ENCODE measurements at regions not wholly inside any gene's neighbourhood (a gene's known extent, or its start where the extent isn't known, plus 50 kb on each side); places are given as distances from the start of the nearest gene placed in this dataset.

DNA sequence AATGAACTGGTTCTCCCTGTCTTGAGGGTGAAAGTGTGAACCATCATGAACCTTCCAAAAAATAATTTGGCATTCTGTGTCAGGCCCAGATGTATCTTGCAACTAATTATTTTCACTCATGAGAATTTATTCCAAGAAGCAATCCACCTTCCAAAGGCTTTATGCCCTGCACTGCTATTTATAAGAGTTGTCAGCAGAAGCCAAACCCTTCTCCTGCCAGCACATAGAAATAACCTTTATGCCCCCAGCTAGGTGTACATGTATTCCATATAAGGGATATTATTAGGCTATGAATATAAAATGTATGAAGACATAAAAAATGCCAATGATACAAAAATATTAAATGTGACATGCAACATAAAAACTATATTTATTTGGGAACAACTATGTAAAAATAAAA lies 69.0 kb upstream of the GDF10 start:
- no peak for DNase-seq (ENCODE audit: low read depth in 2 of 2)

DNA sequence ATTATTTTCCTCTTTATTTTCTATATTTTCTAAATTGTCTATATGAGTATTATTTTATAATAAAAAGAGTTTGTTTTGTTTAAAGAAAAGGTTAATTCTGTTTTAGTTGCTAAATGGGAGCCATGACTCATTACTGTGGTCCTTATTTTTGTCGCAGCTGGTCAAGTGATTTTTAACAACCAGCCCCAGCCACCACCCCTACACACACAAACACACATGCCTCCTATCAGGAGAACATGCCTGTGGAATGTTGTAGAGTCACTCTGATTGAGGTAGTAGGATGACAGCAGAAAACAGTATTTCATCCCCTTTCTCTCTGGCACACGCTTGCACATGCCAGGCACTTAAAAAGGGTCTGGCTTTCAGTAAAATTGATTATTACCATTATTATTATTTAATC lies 68.6 kb upstream of the GDF10 start:
- DNase-seq (ENCODE audit: low read depth in 2 of 2), result no peak

DNA sequence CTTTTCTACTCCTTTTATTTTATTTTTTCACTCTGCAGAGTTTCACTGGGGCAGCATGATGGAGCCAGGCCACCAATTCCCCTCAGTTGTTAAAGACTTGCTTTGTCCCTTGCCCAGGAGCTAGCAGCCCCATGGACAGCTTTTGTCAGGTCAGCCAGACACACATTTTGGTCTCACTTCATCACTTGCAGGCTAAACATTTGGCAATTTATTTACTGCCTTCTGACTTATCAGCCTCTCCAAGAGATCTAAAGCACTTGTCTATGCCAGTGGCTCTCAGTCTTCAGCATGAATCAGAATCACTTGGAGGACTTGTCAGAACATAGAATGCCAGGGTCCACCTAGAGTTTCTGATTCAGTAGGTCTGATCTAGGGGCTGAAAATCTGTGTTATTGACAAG lies 66.4 kb upstream of the GDF10 start:
- no peak for DNase-seq (ENCODE audit: low read depth in 2 of 2)

DNA sequence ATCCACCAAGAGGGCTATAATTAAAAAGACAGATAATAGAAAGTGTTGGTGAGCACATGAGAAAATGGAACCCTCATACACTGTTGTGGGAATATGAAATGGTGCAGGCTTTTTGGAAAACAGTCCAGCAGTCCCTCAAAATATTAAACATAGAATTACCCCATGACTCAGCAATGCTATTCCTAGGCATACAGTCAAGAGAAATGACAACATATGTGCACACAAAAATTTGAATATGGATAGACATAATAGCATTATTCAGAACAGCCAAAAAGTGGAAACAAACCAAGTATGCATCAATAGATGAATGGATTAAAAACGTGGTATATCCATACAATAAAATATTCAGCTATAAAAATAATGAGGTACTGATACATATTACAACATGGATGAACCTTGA lies 64.5 kb upstream of the GDF10 start:
- no peak for DNase-seq (ENCODE audit: low read depth in 2 of 2)

DNA sequence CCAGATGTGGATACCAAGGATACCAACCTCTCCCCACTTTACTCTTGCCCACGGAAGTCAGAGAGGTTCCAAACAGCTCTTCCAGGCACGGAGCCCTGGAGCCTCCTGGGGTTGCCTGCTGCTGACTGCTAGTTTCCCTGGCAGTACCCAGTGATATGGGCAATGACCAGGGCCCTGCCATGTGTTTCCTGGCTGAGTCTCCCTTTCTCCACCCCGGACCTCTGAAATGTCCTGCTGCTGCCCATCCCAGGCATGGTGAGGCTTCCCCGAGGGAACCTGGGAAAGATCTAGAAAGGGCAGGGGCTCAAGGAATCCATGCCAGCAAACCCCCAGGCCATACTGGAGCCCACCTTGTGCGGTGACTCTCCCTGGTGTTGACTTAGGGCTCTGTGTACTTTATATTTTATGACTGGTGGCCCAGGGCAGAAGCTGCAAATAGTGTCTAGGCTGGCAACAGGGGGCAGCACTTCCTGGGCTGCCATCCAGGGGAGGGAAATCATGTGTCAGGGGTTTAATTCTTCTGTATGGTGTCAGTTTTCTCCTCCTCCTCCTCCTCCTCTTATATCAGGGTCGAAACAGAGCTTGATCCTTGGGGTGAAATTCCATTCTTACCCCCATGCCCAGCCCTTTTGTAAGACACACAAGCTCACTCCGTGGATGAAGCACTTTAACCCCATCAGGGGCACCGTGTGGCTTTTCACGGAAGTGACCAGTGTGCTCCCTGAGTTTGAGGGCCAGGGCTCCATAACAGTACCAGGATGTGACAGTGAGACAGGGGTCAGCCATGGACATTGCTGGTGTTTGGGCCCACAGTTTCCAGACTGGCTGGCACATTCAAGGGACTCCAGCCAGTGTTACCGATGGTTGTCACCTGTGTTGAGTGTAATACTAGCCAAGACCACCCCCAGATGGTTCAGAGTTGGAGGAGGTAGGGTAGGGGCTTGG lies 62.4 kb upstream of the GDF10 start:
- DNase-seq (ENCODE audit: low read depth in 2 of 2), result no peak

DNA sequence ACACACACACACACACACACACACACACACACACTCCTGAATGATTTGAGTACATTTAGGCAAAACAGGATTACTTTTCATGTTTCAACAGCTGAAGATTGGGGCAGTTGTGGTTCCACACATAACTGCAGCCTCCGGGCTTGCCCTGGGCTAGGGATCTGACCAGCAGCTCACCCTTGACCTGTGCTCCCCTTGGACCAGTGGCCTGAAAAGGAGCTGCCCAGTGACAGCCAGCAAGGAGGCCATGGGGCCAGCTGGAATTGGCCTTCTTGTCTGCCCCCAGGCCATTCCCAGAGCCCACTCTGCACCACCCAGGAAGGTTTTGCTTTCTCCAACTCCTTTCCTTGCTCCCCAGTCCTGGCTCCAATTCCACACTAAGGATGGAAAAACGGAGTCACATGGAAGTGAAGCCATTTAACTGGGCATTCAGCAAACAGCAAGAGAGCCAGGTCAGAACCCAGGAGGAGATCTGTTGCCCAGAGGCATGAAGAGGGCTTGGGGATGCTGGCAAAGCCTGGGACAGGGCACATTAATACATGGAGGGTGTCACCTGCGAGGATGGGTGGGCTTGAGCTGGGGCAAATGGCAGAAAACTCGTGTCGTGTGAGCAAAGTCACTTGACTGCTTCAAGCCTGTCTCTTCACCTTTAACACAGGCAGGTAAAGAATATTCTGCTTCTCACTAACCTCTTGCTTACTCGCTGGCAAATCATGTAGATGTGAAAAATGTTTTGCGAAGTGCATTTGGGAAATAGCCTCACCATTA lies 61.5 kb upstream of the GDF10 start:
- DNase-seq (ENCODE audit: low read depth in 2 of 2), result no peak

DNA sequence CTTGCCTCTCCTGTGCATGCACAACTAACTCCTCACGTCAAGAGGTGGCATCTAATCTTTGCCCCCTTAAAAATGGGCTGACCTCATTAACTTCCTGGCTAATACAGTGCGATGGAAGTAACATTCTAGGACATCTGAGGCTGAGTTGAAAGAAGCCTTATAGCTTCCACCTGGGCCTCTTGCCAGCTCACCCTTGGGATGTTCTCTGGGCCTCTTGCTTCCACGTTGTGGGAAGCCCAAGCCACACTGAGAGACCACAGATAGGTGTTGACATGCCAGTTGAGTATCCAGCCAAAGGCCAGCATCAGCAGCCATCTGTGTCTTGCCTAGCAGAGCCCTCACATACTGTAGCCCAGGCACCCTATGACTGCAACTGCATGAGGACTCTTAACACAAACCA lies 60.8 kb upstream of the GDF10 start:
- DNase-seq (ENCODE audit: low read depth in 2 of 2), result no peak

DNA sequence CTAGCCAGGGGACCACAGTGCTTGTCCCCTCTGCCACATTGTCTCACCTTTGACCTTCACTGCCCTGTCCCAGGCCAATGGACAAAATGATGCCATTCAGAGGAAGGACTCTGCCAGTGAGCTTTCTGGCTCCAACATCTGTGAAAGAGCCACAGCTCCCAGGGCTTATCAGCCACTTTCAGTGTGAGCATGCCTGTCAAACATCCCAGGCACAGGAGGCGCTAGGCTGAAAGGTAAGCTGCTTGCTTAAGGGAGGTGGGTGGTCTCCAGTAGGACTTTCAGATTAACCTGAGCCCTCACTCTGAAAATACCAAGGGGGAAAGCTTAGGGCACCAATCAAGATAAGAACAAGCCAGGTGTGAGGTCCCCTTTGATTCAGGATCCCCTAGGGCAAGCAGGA lies 59.8 kb upstream of the GDF10 start:
- DNase-seq (ENCODE audit: low read depth in 2 of 2), result no peak

DNA sequence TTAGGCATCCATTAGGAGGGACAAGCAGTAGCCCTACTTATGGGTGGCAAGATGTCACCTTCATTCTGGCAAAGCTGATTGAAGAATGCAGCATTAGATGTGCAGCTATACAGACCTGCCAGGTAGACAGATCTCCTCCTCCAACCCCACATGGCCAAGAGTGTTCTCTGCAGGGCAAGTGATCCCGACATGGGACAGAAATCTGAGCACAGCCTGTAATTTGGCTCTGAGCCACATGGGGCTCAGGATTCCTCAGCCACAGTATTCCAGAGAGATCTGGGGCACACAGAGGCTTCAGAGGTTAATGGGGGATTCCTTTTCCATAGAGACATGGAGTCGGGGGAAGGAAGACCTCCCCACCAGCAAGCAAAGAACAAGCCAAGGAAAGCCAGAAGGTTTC lies 58.7 kb upstream of the GDF10 start:
- no peak for DNase-seq (ENCODE audit: low read depth in 2 of 2)

DNA sequence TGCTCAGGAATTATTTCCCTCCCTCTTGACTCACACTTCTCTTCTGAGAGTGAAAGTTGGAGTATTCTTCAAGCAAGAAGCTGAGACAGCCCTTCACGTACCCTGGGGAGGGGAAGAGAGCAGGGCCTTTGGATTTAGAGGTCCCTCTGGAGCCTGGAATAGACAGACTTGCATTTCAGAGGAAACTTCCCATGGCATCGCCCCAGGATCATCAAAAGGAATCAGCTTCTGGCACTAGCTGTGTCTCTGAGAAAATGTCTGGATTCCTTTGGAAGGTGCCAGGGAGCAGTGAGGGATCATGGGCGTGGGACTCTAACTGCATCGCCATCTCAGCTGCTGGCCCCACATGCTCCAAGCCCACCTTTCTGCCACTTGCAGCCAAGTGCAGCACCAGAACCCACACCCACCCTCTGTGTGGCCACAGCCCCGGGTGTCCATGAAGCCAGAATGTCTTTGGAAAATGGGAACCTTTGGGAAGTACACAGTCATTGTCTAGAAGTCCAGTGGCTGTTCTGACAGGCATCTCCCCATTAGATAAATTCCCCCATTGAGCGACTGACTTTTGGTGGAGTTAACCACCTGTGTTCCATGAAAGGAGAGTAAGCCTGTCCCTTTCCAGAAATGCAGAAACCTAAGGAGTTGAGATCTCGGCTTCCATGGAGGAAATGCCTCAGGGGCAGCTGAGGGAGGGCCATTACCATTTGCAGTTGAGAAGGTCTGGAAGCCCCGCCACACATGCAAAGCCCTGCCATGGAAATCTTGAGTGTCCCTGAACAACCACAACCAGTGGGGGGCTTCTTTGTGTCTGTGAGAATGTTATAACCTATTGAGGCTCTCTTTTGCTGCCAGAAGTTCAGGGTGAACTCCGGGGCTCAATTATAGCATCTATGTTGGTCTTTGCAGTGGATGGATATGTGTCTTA lies 57.8 kb upstream of the GDF10 start:
- DNase-seq (ENCODE audit: low read depth in 2 of 2), result no peak

DNA sequence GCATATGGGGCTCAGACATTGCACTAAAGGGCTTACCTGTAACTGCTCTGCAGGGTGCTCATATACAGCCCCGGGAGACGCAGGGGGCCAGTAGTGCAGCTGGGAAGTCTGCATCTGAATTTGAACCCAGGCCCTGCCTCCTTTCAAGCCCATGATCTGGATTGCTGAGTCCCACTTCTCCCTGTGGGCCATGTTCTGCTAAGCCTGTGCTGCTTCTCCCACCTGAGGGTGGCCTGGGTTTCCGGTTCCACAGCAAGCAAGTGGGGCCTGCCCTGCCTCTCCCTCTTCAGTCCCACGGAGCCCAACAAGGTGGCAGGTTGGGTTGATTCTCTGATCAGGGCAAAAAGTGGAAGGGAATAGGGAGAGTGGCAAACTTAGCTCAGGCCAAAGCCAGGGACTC lies 56.6 kb upstream of the GDF10 start:
- DNase-seq (ENCODE audit: low read depth in 2 of 2), result no peak

DNA sequence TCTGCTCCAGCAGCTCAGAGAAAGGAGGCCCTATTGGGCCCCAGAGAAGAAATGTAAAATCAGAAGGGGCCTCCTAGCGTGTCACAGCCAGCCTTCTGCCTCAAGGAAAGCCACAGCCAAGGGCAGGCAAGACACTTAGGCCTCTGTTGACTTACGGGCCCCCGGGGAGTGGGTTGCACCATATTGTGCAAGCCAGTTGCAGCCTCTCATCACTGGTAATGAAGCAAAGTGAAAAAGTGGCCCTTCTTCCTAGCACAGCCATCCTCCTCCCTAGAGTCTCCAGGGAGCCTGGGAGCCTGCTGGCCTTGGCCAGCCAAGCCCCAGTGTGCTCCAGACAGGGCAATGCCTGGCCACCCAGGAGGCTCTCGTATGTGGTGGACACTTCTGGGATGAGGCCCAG lies 56.2 kb upstream of the GDF10 start:
- no peak for DNase-seq (ENCODE audit: low read depth in 2 of 2)

DNA sequence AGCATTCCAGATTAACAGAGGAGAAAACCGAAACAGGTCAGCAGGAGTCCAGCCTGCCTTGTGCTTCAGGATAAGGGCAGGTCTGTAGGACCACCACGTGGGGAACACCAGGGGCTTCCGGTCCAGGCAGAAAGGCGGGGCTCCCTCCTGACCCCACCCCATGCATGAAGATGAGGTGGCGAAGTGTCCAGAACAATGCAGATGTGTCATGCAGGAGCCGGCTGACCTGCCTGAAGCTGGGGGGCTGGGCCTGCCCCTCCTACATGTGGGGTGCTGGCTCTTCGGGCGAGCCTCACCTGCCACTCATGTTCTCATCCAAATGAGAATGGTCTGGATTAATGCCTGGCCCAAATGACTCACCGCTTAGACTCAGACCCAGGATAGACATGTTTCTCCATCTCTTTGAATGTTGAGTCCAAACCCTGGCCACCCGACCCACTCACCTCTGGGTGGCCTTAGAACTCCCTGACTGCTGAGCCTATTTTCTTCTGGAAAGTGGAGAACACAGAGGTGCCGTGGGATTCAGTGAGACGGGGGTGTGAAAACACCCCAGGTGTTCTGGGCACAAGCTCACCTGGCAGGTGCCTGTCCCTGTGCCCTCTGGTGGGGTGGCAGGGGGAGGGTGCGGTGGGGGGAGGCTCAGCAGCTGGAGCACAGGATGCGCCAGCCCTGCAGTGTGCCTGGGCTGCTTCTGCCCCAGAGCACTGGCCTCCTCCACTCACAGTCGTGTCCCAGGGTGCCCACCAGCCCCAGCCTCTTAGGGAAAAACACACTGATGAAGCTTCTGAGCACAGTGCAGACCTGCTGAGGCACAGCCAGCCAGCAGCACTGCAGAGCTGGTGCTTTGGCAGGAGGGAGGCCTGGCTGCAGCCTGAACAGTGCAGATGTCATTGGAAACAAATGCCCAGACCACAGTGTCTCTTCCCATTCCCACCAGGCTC lies 55.2 kb upstream of the GDF10 start:
- DNase-seq (ENCODE audit: low read depth in 2 of 2), result no peak

DNA sequence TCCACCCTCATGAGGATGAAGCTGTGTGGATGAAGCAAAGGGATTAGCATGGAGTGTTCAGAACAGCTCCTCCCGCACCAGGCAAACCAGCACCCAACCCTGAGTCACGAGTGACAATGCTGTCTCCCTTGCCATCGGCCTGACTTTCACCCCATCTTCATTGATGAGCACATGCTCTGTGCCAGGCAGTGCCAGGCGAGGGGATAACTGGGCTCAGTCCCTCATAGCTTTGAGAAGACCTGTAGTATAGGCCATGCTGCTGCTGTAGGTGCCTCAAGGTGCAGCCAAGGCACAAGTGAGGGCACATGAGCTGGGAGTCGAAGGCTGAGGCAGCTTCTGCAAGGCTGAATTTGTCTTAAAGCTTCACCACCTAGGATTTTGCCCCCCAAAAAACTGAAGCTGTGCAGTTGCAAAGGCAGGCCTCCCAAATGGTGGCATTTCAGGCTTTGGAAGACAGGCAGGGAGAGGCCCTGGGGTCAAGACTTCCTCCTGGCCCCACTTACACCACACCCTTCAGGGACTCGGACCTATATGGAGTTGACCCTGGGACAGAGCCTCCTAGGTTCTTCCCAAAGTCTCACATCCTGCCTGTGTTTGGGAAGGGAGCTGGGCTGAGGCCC lies 54.2 kb upstream of the GDF10 start:
- no peak for DNase-seq (ENCODE audit: low read depth in 2 of 2)

DNA sequence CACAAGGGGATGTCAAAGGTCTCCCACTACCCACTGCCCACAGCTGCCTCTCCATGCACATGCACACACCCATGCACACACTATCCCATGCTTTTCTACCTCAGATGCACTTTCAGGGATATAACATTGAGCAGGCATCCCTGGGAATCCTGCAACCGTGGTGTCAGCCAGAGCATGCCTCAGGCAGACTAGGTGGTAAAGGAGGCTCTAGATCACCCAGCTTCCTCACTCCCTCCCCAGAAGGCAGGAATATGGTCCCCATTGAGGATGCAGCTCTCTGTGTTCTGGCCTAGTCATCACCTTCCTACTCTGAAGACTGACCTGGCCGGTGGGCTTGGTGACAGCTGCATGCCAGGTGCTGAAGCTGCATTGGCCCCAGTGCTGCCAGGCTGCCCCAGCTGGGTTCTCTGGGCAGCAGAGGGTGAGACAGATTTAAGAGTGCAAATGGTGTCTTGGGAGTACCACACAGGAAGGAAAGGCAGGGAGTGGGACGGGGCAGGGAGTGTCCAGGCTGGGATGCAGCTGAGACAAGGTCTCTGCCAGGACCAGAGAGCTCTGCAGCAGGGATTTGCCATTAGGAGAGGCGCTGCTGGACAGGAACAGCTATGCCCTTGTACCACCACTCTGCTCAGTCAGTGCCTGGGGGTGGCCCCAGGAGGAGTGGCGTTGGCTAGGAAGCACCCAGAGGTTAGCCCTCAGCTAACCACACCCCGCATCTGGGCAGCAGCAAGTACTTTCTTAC lies 53.4 kb upstream of the GDF10 start:
- DNase-seq (ENCODE audit: low read depth in 2 of 2), result no peak

DNA sequence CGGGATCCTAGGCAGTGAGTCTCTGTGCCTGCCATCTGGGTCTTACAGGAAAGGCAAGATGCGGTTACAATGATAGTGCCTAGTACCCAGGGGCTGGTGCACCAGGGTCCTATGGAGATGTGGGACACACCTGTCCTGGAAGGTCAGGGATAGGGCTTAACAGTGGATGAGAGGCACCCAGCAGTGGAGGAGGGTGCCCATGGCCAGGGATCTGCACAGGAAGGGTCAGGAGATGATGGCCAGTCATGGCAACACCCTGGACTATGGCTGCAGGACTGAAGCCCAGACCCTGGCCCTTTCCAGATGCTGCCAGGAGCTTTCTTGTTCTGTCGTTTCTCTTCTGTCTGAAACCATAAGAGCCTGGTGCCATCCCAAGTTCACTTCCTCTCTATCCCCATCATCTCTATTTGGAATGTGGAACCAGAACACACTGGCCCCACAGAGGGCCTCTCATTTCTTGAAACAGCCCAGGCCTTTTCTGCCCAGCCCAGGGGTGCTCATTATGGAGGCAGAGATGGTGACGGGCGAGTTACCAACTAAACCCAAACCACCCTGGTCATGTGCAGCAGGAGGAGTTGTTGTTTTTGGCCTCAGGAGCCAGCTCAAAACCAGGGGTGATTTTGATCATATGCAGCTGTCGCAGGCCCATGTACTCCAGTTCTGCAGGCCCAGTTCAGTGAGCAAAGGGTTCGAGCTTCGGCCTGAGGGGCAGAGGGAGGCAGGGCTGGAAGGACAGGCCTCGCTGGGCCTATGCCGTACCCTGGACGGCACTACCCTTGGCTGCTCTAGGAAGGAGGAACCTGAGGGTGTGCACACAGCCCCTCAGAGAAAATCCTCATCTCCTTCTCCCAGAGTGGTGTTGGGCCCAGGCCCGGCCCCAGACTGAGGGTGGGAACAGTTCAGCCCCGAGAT lies 52.6 kb upstream of the GDF10 start:
- DNase-seq (ENCODE audit: low read depth in 2 of 2), result no peak

DNA sequence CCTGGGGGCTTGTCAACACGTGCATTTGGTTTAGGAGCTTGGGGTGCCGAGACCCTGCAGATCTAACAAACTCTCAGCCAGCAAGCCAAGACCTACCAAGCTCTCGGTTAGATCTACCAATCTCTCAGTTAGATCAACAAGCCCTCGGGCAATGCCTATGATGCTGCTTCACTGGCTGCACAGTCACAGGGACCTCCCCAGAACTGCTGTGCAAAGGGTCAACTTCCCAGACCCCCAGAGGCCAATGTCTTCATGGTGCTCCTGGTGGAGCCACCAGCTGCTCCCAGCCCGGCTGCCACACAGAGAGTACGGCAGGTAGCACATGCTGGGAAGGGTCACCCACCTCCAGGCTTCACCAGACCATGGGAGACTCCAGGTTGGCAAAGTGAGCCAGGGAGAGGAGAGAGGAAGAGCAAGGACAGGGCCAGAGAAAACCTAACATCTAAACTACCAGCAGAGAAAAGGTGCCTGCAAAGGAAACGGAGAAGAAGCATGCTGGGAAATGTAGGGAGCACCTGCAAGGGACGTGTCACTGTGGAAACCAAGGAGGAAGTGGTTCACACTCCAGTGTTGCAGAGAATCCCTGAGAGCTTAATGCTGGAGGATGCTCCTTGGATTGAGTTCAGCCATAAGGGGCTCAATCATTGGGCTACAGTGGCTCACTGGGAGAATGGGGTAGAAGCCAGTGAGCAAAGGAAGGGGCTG lies 51.5 kb upstream of the GDF10 start:
- DNase-seq (ENCODE audit: low read depth in 2 of 2), result no peak

DNA sequence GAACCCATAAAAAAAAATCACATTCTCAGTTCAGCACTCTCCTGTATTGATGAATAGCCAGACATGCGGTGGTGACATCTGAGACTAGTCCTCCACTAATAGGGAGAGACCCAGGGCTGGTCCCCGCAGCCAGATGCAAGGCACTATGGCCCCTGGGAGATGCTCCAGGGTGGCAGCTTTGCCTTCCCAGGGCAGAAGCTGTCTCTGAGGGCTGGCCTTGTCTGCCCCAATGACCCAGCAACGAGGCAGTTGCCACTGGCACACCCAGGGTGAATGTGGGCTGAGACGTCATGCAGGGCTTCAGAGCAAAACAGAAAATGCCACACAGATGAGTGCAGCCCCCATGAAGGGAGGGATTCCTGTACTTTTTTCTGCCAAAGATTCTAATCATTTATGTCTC lies 50.1 kb upstream of the GDF10 start:
- no peak for DNase-seq (ENCODE audit: low read depth in 2 of 2)
